HK-2 (cell line): ENCODE measurements at regions not wholly inside any gene's neighbourhood (a gene's known extent, or its start where the extent isn't known, plus 50 kb on each side); places are given as distances from the start of the nearest gene placed in this dataset.
"Not testable (repeated sequence)": the region's sequence is repeated elsewhere in the genome, so short reads cannot be mapped to it uniquely, and the experiment has no call there.

Source experiments
- DNase-seq: peaks from one replicate; pipeline ENCODE4 v3.0.0-alpha.2; 2018; ENCODE audit not compliant: unreplicated experiment

GRCh38 chr3:109804697-109805096 is 467.4 kb upstream of the DPPA4 start:
- DNase-seq: no peak

- no peak for DNase-seq
These were observed 469.6 kb upstream of the DPPA4 start for GRCh38 chr3:109806929-109807328.

DNA sequence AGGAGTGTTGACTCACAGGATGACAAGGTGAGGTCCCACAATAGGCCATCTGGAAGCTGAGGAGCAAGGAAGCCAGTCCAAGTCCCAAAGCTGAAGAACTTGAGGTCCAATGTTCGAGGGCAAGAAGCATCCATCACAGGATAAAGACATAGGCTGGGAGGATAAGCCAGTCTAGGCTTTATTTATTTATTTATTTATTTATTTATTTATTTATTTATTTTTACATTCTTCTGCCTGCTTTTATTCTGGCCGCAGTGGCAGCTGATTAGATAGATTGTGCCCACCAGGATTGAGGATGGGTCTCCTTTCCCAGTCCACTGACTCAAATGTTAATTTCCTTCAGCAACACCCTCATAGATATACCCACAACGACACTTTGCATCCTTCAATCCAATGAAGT is 472.2 kb upstream of the DPPA4 start:
- DNase-seq: no peak

- DNase-seq: no peak
These were observed 480.7 kb upstream of the DPPA4 start for GRCh38 chr3:109818081-109818480.

DNA sequence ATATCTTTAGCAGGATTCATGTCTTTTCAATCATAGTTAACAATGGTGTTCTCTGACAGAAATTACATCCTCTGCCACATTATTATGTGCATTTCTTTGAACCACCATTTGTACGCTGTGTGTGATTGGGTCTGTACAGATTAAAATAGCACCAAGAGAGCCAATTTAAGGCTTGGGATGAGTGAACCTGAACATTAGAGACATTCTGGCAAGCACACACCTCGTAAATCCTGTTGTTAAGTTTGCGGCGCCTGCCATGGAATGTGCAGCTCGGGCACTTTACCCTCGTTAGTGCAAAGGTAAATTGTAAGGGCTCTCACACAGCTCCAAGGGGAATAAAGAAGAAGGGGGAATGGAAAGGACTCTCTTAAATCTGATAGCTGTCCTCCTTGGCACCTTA is 482.4 kb upstream of the DPPA4 start:
- no peak for DNase-seq

GRCh38 chr3:109825971-109826810 is 488.8 kb upstream of the DPPA4 start:
- no peak for DNase-seq

DNA sequence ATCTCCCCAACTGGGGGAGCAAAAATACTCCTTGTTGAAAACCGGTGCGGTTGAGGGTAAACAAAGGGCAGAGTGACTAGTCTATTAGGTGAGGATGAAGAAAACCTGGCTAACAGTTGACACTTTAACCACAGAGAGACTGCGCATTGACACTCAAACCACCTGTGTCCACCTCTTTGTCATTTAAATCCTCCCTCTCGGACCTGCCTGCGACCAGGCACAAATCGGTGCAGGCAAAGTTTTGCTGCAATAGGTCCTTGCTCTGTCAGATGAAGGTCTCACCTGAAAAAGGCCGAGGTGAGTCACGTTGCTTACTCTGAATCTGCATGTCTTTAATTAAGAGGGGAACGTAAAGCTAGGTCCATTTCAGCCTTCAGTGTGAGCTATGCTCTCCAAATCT is 494.1 kb upstream of the DPPA4 start:
- DNase-seq: no peak

DNA sequence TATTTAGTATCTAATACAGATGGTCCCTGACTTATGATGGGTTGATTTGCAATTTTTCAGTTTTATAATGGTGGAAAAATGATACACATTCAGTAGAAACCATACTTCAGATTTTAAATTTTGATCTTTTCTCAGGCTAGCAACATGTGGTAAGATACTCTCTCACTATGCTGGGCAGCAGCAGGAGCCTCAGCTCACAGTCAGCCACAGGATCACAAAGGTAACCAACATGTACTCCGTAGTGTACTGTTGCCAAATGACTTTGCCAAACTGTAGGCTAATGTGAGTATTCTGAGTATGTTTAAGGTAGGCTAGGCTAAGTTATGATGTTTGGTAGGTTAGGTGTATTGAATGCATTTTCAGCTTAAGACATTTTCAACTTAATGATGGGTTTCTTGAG is 498.6 kb upstream of the DPPA4 start:
- no peak for DNase-seq

DNA sequence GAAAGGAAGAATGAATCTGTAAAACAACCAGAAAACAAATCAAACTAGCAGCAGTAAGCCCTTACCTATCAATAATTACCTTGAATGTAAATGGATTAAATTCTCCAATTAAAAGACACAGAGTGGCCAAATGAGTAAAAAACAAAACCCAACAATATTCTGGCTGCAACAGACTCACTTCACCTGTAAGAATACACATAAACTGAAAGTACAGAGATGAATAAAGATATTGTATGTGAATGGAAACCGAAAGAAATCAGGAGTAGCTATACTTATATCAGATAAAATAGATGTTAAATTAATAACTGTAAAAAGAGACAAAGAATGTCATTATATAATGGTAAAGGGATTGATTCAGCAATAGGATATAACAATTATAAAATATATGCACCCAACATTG is 514.5 kb upstream of the DPPA4 start:
- no peak for DNase-seq

- DNase-seq: no peak
These were observed 514.9 kb upstream of the DPPA4 start for GRCh38 chr3:109852283-109852682.

DNA sequence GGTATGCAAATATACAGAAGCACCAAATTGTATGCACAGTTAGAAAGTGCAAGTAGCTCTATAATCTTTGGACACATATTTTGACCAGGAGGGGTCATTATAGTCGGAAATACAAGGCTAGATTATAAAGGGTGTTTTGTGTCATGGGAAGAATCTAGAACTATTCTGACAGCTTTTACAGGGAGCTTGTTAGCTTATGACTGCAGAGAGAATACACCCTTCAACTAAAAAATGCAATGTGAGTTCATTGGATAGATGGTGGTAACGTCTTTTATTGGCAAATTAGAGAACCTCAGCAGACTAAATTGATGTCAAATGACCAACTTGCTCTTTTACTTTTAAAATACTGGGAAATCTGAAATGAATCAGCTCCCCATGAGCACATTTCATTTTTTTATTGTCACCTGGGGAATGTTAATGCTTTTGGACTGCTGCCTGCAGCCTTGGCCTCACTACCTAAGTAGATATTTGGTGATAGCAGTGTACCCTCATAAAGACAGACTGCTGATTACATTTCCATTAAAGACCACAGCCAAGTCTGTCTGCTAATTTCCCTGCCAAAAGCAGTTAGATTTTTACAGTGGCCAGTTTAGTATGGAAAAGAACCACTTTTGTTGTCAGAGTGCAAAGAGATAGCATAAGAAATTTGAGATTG is 515.9 kb upstream of the DPPA4 start:
- DNase-seq: no peak

DNA sequence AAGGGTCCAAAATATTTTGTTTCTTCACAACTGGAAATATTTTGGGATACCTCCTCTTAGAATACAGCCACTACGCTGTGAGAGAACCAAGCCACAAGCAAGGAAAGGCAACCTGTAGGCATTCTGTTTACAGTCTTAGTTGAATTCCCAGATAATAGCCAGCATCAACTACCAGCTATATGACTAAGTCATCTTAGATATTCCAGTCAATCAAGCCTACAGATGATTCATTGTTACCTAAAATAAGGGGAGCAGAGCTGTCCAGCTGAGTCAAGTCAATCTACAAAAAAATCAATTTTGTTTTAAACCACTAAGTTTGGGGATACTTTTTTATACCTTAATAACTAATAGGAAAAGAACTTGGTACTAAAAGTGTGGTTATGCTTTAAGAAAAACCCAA is 526.4 kb upstream of the DPPA4 start:
- DNase-seq: no peak

- DNase-seq: no peak
These were observed 527.1 kb upstream of the DPPA4 start for GRCh38 chr3:109864452-109864851.

DNA sequence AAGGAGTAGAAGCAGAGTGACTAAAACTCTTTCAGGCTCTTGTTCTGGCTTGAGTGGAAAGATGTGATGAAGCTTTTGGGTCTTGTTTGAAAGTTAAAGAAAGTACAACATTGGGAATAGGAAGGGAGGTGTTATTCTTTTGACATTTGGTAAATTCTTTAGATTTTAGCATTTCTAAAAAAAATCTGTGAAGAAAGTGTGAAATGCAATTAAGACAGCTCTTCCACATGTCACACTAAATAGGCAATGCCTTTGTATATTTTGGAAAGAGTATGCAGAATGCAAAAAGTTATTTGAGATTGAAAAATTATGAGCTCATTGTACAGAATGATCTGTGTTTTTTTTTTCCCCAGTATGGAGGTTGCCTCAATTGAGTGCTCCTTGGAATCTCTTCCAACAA is 532.2 kb upstream of the DPPA4 start:
- DNase-seq: no peak

GRCh38 chr3:109874896-109875708 is 537.8 kb upstream of the DPPA4 start:
- DNase-seq: no peak

GRCh38 chr3:109877616-109878015 is 540.3 kb upstream of the DPPA4 start:
- DNase-seq: not testable (repeated sequence)

DNA sequence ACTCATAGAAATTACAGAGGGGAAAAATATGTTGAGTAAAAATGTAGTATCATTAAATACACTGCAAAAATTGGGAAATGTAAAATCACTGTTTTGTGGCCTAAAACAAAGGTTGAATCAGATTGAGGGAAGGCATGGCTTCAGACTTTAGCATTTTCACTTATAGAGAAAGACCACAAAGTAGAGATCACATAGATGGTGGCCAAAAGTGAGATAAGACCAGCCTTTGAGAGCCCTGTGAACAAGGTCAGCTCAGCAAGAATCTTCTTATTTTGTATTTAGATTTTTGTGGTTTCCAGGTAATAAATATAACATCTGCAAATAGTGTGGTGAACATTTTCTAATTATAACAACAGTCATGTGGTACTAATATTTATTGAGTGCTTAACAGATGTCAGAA is 544.8 kb upstream of the DPPA4 start:
- no peak for DNase-seq

GRCh38 chr3:109887293-109887692 is 549.9 kb upstream of the DPPA4 start:
- DNase-seq: no peak

DNA sequence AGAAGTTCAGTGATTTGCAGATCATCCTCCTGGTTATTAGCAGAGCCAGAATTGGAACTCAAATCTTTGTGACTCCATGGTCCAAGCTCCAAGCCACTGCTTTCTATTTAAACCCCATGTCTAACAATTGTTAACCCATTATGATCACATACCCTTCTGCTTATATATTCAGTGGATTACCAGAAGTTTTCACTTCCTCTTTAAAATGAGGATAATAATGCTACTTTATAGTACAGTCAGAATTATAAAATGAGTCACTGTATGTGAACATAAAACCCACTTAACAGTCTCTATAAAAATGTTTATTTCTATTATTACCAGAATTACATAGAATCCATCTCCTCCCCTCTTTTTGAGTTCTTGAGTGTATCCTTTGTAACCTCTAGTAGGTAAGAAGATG is 550.7 kb upstream of the DPPA4 start:
- no peak for DNase-seq

DNA sequence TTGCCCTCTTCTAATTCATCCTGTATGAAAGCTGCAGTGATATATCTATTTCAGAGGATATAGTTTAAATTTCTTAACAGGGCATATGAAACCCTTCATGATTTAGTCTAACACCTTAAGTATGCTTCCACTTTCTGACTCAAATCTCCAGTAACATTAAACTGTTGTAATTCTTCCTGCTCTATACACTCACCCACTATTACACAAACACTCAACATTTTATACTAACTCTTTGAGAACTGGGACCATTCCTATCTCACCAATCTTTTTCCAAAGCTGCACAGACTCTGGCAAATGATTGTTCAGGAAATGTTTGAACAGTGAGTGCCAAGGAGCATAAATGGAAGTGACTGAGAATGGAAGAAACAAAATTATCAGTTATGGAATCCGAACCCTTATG is 560.4 kb upstream of the DPPA4 start:
- no peak for DNase-seq

DNA sequence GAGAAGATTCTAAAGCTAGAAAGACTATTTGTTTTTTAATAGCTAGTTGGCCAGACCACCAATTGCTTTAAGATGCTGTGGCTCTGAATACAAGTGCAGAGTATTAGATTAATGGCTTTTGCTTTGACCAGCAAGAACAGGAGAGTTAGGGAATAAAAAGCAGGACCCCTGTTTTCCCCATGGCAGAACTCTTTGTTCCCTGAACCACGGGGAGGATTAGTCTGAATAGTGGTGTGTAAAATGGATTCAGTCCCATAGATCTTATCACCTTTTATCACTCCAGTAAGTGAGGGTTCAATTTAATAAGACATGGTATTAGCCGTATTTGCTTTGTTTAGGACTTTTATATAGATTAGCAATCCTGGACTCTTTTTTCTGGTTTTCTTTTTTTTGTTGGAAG is 562.6 kb upstream of the DPPA4 start:
- no peak for DNase-seq

GRCh38 chr3:109900783-109901182 is 563.4 kb upstream of the DPPA4 start:
- DNase-seq: no peak

GRCh38 chr3:109902549-109902948 is 565.2 kb upstream of the DPPA4 start:
- no peak for DNase-seq
